Endothelial cell of umbilical vein (primary cell): ENCODE measurements at regions not wholly inside any gene's neighbourhood (a gene's known extent, or its start where the extent isn't known, plus 50 kb on each side); places are given as distances from the start of the nearest gene placed in this dataset.

ENCODE experiments used
- BruUV-seq: library from RNA; stranded (reverse); fragments of 400-500 nt; replicated peaks from 2 replicates; lab custom pipeline; 2021; lab: Mats Ljungman, UMichigan
- CTCF ChIA-PET: fragments of 300-600, 350-600 bp; sonication (Branson Sonifier 250); formaldehyde crosslinking; loops from one replicate; lab custom pipeline; 2021; ENCODE audit warnings: antibody characterized with exemption, inconsistent platforms; lab: Charles Lee
- POLR2A ChIA-PET: fragments of 300-600, 350-600 bp; sonication (Branson Sonifier 250); formaldehyde crosslinking; loops from one replicate; lab custom pipeline; 2021; ENCODE audit warnings: antibody characterized with exemption, inconsistent platforms; lab: Charles Lee
- DNase-seq: peaks from one replicate; pipeline ENCODE4 v3.0.0-alpha.2; 2011; ENCODE audit warnings: low read depth, low spot score
- FAIRE-seq: peaks from 2 replicates; lab custom pipeline; 2011; peaks lifted over from hg19 to GRCh38; lab: Jason Lieb, UNC
- H2AFZ ChIP-seq: 2 replicates; pipeline ENCODE4 v1.6.0; 2012; ENCODE audit warnings: low read depth, low read length, control low read depth, inconsistent platforms
- H3K27ac ChIP-seq: 2 replicates; pipeline ENCODE4 v1.5.1; 2011; ENCODE audit warnings: low read depth, mild to moderate bottlenecking, control low read depth, low read length, moderate library complexity; ENCODE audit not compliant: insufficient read depth
- H3K27me3 ChIP-seq, 2 experiments: 2 replicates each; pipeline versions ENCODE4 v1.6.0 to v1.6.1; 2011; ENCODE audit warnings: low read length in 2 of 2, mixed read lengths in 1 of 2; ENCODE audit not compliant: control insufficient read depth in 2 of 2, insufficient read depth in 2 of 2
- H3K36me3 ChIP-seq, 2 experiments: 2 replicates in 1 of 2; 3 replicates in 1 of 2; pipeline ENCODE4 v1.5.1; 2011; ENCODE audit warnings: low read length in 2 of 2, mild to moderate bottlenecking in 1 of 2, moderate library complexity in 1 of 2; ENCODE audit not compliant: control insufficient read depth in 2 of 2, insufficient read depth in 2 of 2; ENCODE audit errors: extremely low read depth in 1 of 2
- H3K4me1 ChIP-seq: 3 replicates; pipeline ENCODE4 v1.5.1; 2011; ENCODE audit warnings: mild to moderate bottlenecking, low read length; ENCODE audit not compliant: control insufficient read depth, insufficient read depth; ENCODE audit errors: extremely low read depth
- H3K4me2 ChIP-seq: 2 replicates; pipeline ENCODE4 v1.6.1; 2011; ENCODE audit warnings: low read length, control low read depth, mixed read lengths; ENCODE audit not compliant: insufficient read depth
- H3K4me3 ChIP-seq, 3 experiments: fragments of 200-600 bp in 1 of 3; sonication (generic), shearing (Covaris generic) in 1 of 3; replicated peaks in 1 of 3; 2 replicates each; pipeline ENCODE4 v1.5.1; 2011 to 2016; ENCODE audit warnings: control low read depth in 3 of 3, low read length in 3 of 3, mild to moderate bottlenecking in 2 of 3, inconsistent platforms in 1 of 3, low read depth in 1 of 3, moderate library complexity in 1 of 3; ENCODE audit not compliant: insufficient read depth in 1 of 3
- H3K79me2 ChIP-seq: 2 replicates; pipeline ENCODE4 v1.6.0; 2012; ENCODE audit warnings: low read length, inconsistent platforms; ENCODE audit not compliant: control insufficient read depth, insufficient read depth
- H3K9ac ChIP-seq: replicated peaks from 2 replicates; pipeline ENCODE3; 2011; ENCODE audit warnings: low read length, control low read depth; ENCODE audit not compliant: insufficient read depth; ENCODE audit errors: extremely low read depth
- H3K9me1 ChIP-seq: replicated peaks from 3 replicates; pipeline ENCODE4 v1.6.0; 2011; ENCODE audit warnings: mild to moderate bottlenecking, low read length; ENCODE audit not compliant: control insufficient read depth, insufficient read depth; ENCODE audit errors: extremely low read depth
- H3K9me3 ChIP-seq: replicated peaks from 2 replicates; pipeline ENCODE4 v1.5.1; 2012; ENCODE audit warnings: low read length, inconsistent platforms; ENCODE audit not compliant: control insufficient read depth, insufficient read depth
- H4K20me1 ChIP-seq: replicated peaks from 2 replicates; pipeline ENCODE3; 2011; ENCODE audit warnings: mild to moderate bottlenecking, low read length; ENCODE audit not compliant: control insufficient read depth, insufficient read depth; ENCODE audit errors: extremely low read depth
- CTCF ChIP-seq, 2 donors: IDR thresholded peaks; 1 replicate in 1 of 2; 2 replicates in 1 of 2; pipeline ENCODE4 v1.5.1; 2011; ENCODE audit warnings: low read length in 2 of 2, mild to moderate bottlenecking in 2 of 2, moderate library complexity in 2 of 2, control low read depth in 1 of 2, inconsistent platforms in 1 of 2, low read depth in 1 of 2; ENCODE audit not compliant: insufficient read depth in 1 of 2; ENCODE audit errors: extremely low read depth in 1 of 2
- MAX ChIP-seq: IDR thresholded peaks from 2 replicates; pipeline ENCODE4 v1.6.1; 2011; ENCODE audit not compliant: insufficient read depth, insufficient read length
- POLR2A ChIP-seq: IDR thresholded peaks from 2 replicates; pipeline ENCODE4 v1.6.1; 2012; ENCODE audit warnings: low read depth, mild to moderate bottlenecking, control low read depth, low read length
- dilution Hi-C: fragments of 300-500 bp; cut with MboI; formaldehyde crosslinking; loops from one replicate; pipeline ENCODE4 v1.15.0; 2019; ENCODE audit warnings: low sequenced_read_pairs; ENCODE audit not compliant: extremely low pct_ligation_motif_present
- intact Hi-C: fragments of 100-400 bp; cut with micrococcal nuclease; formaldehyde crosslinking; loops from one replicate; pipeline ENCODE4 v1.10.0; 2022

- H3K27me3 ChIP-seq: no peaks in the 10 kb centered on the region
- H4K20me1 ChIP-seq: no peaks in the 10 kb centered on the region
- BruUV-seq: no TSS peak
- peak overlapping the region; percentile 82 for H3K27ac ChIP-seq
- DNase-seq (peak; percentile 65), FAIRE-seq (peak; percentile 68)
- ChIA-PET CTCF (interaction anchor here (0.7 to 4.1 kb wide), 25 partner anchors 11 to 1084 kb away, joined by 3 to 104 read pairs (median 4); partner anchors contain the start of gene ANTXR2), POLR2A (no interaction called here)
- no peaks in the 10 kb centered on the region for H3K9me1 ChIP-seq
- no peaks in the 10 kb centered on the region for H3K79me2 ChIP-seq
- H3K36me3 ChIP-seq: no peaks in the 10 kb centered on the region
- no peak overlapping the region for H3K4me2 ChIP-seq
- H3K4me1 ChIP-seq: peaks cover 43% of the 10 kb centered on the region
- dilution Hi-C loops (no loop called here), intact Hi-C loops (loop anchor here (1.0 to 5.0 kb wide), 3 partner anchors 59 to 208 kb away; no protein-coding TSS in a partner anchor)
- peak overlapping the region; percentile 41 for H2AFZ ChIP-seq
- TF ChIP-seq POLR2A: no peak
- no peak for TF ChIP-seq MAX
- peak; percentile 40 for TF ChIP-seq CTCF (IDR thresholded peaks at IDR 0.05; ENCODE audit: extremely low read depth in 1 of 2, insufficient read depth in 1 of 2, low read depth in 1 of 2, low read length in 2 of 2)
- no peak overlapping the region for H3K9ac ChIP-seq
- H3K4me3 ChIP-seq: no peak overlapping the region
- H3K9me3 ChIP-seq: no peaks in the 10 kb centered on the region
Measured at GRCh38 chr4:80125252-80126177, 52.5 kb upstream of the ANTXR2 start.
